Calu3 (cell line): ENCODE measurements at regions not wholly inside any gene's neighbourhood (a gene's known extent, or its start where the extent isn't known, plus 50 kb on each side); places are given as distances from the start of the nearest gene placed in this dataset.

ENCODE experiments used
- BruUV-seq: library from RNA; stranded (reverse); fragments of 400-500 nt; replicated peaks from 2 replicates; lab custom pipeline; 2021; lab: Mats Ljungman, UMichigan
- CTCF ChIA-PET: fragments of 300-600 bp; sonication (Branson Sonifier 250); formaldehyde crosslinking; loops from one replicate; lab custom pipeline; 2022; ENCODE audit warnings: antibody characterized with exemption; lab: Charles Lee
- DNase-seq: peaks from one replicate; pipeline ENCODE4 v3.0.0; 2022
- H3K27ac Mint-ChIP-seq: one replicate; pipeline ENCODE4 v1.8.0; 2022; ENCODE audit warnings: mixed read lengths; ENCODE audit not compliant: unreplicated experiment
- H3K27me3 Mint-ChIP-seq: one replicate; pipeline ENCODE4 v1.8.0; 2022; ENCODE audit warnings: mixed read lengths; ENCODE audit not compliant: unreplicated experiment
- H3K36me3 Mint-ChIP-seq: one replicate; pipeline ENCODE4 v1.8.0; 2022; ENCODE audit warnings: mild to moderate bottlenecking, moderate library complexity, mixed read lengths; ENCODE audit not compliant: insufficient read depth, unreplicated experiment
- H3K4me1 Mint-ChIP-seq: one replicate; pipeline ENCODE4 v1.8.0; 2022; ENCODE audit warnings: mild to moderate bottlenecking, low read depth, mixed read lengths; ENCODE audit not compliant: unreplicated experiment
- H3K4me3 Mint-ChIP-seq: one replicate; pipeline ENCODE4 v1.8.0; 2022; ENCODE audit warnings: mild to moderate bottlenecking, low read depth, moderate library complexity, mixed read lengths; ENCODE audit not compliant: unreplicated experiment
- H3K9me3 Mint-ChIP-seq: one replicate; pipeline ENCODE4 v1.8.0; 2022; ENCODE audit warnings: low read depth, mixed read lengths; ENCODE audit not compliant: unreplicated experiment
- intact Hi-C: fragments of 100-400 bp; cut with micrococcal nuclease; formaldehyde crosslinking; loops from one replicate; pipeline ENCODE4 v1.10.0; 2022; ENCODE audit not compliant: unreplicated experiment
- TF ChIP-seq, protein P1 (sequence below): fragments of 200-600 bp; IDR thresholded peaks from one replicate; pipeline ENCODE4 v1.8.0; 2022; ENCODE audit warnings: antibody characterized with exemption; ENCODE audit not compliant: unreplicated experiment

DNA sequence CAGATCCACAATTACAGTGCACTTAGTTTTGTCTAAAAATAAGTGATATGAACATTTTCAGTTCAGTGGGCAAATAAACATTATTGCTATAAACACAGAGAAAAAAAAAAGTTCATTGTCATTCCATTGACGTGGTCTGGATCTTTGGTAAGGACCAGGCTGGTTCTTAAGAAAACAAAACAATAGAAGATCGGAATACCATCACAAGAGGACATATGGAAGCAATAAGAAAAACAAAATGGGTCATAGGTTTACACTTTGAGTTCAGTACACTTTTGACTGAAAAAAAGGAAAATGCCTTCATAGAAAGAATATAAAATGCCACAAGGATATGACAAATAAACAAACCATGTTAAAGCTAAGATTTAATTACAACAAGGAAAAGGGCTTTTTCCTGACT is 289.5 kb upstream of the TYRP1 start:
- no peaks in the 10 kb centered on the region for H3K36me3 Mint-ChIP-seq
- no peak overlapping the region for H3K27ac Mint-ChIP-seq
- CTCF ChIA-PET: no interaction called here
- no peak overlapping the region for H3K4me3 Mint-ChIP-seq
- DNase-seq: no peak
- TF ChIP-seq, protein P1, sequence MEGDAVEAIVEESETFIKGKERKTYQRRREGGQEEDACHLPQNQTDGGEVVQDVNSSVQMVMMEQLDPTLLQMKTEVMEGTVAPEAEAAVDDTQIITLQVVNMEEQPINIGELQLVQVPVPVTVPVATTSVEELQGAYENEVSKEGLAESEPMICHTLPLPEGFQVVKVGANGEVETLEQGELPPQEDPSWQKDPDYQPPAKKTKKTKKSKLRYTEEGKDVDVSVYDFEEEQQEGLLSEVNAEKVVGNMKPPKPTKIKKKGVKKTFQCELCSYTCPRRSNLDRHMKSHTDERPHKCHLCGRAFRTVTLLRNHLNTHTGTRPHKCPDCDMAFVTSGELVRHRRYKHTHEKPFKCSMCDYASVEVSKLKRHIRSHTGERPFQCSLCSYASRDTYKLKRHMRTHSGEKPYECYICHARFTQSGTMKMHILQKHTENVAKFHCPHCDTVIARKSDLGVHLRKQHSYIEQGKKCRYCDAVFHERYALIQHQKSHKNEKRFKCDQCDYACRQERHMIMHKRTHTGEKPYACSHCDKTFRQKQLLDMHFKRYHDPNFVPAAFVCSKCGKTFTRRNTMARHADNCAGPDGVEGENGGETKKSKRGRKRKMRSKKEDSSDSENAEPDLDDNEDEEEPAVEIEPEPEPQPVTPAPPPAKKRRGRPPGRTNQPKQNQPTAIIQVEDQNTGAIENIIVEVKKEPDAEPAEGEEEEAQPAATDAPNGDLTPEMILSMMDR: no peak
- no peaks in the 10 kb centered on the region for H3K27me3 Mint-ChIP-seq
- H3K9me3 Mint-ChIP-seq: no peaks in the 10 kb centered on the region
- no TSS peak for BruUV-seq
- no peaks in the 10 kb centered on the region for H3K4me1 Mint-ChIP-seq
- intact Hi-C loops: no loop called here

DNA sequence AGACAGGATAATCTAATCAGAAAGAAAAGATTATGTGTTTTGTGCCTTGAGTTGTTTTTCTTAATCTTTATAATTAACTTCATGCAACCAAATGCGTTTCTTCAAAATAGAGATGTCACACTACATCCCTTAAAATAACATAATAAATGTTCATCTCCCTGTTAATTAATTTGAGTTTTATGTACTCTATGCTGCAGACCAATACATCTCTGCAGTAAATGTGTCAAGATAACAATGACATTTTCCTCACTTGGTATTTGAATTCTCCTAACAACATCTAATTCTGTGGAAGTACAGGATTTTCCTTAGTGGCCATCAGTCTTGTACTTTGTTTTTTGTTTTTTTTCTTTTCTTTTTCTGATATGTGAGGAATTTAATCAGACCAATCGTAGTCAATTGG is 279.2 kb upstream of the TYRP1 start:
- TF ChIP-seq, protein P1: no peak
- Mint-ChIP-seq H3K4me1 (no peaks in the 10 kb centered on the region), H3K36me3 (no peaks in the 10 kb centered on the region), H3K4me3 (no peak overlapping the region), H3K27me3 (no peaks in the 10 kb centered on the region), H3K9me3 (no peaks in the 10 kb centered on the region), H3K27ac (no peak overlapping the region)
- intact Hi-C loops: no loop called here
- DNase-seq: no peak
- no TSS peak for BruUV-seq
- CTCF ChIA-PET: interaction anchor here (0.6 kb wide), 1 partner anchor 32 kb away, joined by 6 read pairs; no protein-coding TSS in a partner anchor

DNA sequence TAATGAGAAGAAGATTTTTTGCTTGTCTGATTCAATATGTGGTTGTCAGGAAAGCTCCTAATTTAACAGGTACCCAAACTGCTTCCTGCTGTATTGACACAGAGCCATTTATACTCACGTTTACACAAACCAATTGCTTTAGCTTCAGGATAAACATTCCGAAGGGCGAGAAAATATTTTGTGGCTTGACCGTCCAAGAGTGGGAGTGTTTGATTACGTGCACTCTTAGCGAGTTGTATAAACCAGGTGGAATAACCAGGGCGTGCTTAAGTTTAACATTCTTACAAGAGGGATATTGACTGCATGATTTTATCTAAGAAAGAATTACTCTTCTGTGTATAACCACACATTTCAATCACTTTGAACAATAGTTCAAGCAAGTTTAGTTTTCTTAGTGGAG is 278.7 kb upstream of the TYRP1 start:
- BruUV-seq: no TSS peak
- no peaks in the 10 kb centered on the region for H3K27me3 Mint-ChIP-seq
- no peaks in the 10 kb centered on the region for H3K36me3 Mint-ChIP-seq
- H3K4me1 Mint-ChIP-seq: no peaks in the 10 kb centered on the region
- H3K9me3 Mint-ChIP-seq: no peaks in the 10 kb centered on the region
- intact Hi-C loops: no loop called here
- H3K27ac Mint-ChIP-seq: no peak overlapping the region
- TF ChIP-seq, protein P1: no peak
- no peak for DNase-seq
- CTCF ChIA-PET: interaction anchor here (1.1 kb wide), 1 partner anchor 12 kb away, joined by 3 read pairs; no protein-coding TSS in a partner anchor
- H3K4me3 Mint-ChIP-seq: no peak overlapping the region

DNA sequence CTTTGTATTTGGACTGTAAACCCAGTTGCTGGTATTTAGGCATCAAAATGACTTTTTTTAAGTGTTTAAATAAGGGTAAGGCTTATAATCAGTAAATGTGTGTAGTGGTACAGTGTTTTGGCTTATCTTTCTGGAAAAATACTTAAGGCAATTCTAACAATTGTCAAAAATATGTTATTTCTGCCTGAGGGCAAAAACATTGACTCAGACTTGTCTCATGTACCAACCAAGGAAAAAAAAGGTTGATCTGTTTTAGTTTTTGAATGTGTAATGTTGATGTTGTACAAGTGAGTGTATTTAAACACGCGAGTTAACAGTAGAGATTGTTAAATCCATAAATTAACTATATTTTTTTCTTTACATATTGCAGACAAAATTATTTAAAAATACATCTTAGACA is 277.8 kb upstream of the TYRP1 start:
- no peaks in the 10 kb centered on the region for H3K27me3 Mint-ChIP-seq
- BruUV-seq: no TSS peak
- intact Hi-C loops: no loop called here
- no peak overlapping the region for H3K27ac Mint-ChIP-seq
- no peak for DNase-seq
- CTCF ChIA-PET: interaction anchor here (1.1 kb wide), 1 partner anchor 11 kb away, joined by 3 read pairs; no protein-coding TSS in a partner anchor
- H3K36me3 Mint-ChIP-seq: no peaks in the 10 kb centered on the region
- H3K9me3 Mint-ChIP-seq: no peaks in the 10 kb centered on the region
- no peaks in the 10 kb centered on the region for H3K4me1 Mint-ChIP-seq
- TF ChIP-seq, protein P1: no peak
- no peak overlapping the region for H3K4me3 Mint-ChIP-seq
